Stimulated activated CD8-positive, alpha-beta memory T cell treated with anti-CD3 and anti-CD28 coated beads, Interleukin-15, amount 100 ng/mL, for 4 hours (primary cell): ENCODE measurements at regions not wholly inside any gene's neighbourhood (a gene's known extent, or its start where the extent isn't known, plus 50 kb on each side); places are given as distances from the start of the nearest gene placed in this dataset.
"Not testable (repeated sequence)": the region's sequence is repeated elsewhere in the genome, so short reads cannot be mapped to it uniquely, and the experiment has no call there.

Source experiments
- DNase-seq, 2 donors: peaks; one replicate each; pipeline ENCODE4 v3.0.0-alpha.2; 2020; ENCODE audit warnings: low read depth in 2 of 2

GRCh38 chr4:66178906-66179305, 508.6 kb upstream of the EPHA5 start:
- DNase-seq: no peak

- DNase-seq: no peak
Observed at GRCh38 chr4:66169341-66169740, 499.1 kb upstream of the EPHA5 start.

- no peak for DNase-seq
Observed at GRCh38 chr4:66164869-66165268, 494.6 kb upstream of the EPHA5 start.

GRCh38 chr4:66160606-66161005, 490.3 kb upstream of the EPHA5 start:
- DNase-seq: no peak

GRCh38 chr4:66157594-66157993, 487.3 kb upstream of the EPHA5 start:
- no peak for DNase-seq

- DNase-seq: no peak
Observed at GRCh38 chr4:66130042-66130441, 459.8 kb upstream of the EPHA5 start.

- DNase-seq: no peak
Observed at GRCh38 chr4:66123831-66124413, 453.6 kb upstream of the EPHA5 start.

GRCh38 chr4:66123190-66123589, 452.9 kb upstream of the EPHA5 start:
- DNase-seq: no peak

GRCh38 chr4:66115231-66115630, 444.9 kb upstream of the EPHA5 start:
- DNase-seq: not testable (repeated sequence)

- no peak for DNase-seq
Observed at GRCh38 chr4:66108898-66109297, 438.6 kb upstream of the EPHA5 start.

- DNase-seq: no peak
Observed at GRCh38 chr4:66097218-66097617, 426.9 kb upstream of the EPHA5 start.

- DNase-seq: no peak
Observed at GRCh38 chr4:66095065-66095464, 424.8 kb upstream of the EPHA5 start.

GRCh38 chr4:66094070-66094469, 423.8 kb upstream of the EPHA5 start:
- no peak for DNase-seq

- DNase-seq: no peak
Observed at GRCh38 chr4:66091786-66092185, 421.5 kb upstream of the EPHA5 start.

GRCh38 chr4:66073961-66074360, 403.7 kb upstream of the EPHA5 start:
- no peak for DNase-seq

- no peak for DNase-seq
Observed at GRCh38 chr4:66071911-66072310, 401.6 kb upstream of the EPHA5 start.

- no peak for DNase-seq
Observed at GRCh38 chr4:66062921-66063320, 392.6 kb upstream of the EPHA5 start.

- DNase-seq: no peak
Observed at GRCh38 chr4:66062044-66062443, 391.8 kb upstream of the EPHA5 start.

- no peak for DNase-seq
Observed at GRCh38 chr4:66059556-66059955, 389.3 kb upstream of the EPHA5 start.

GRCh38 chr4:66059136-66059535, 388.8 kb upstream of the EPHA5 start:
- no peak for DNase-seq

- DNase-seq: no peak
Observed at GRCh38 chr4:66055999-66056398, 385.7 kb upstream of the EPHA5 start.

- no peak for DNase-seq
Observed at GRCh38 chr4:66052426-66052825, 382.1 kb upstream of the EPHA5 start.

GRCh38 chr4:66048861-66049260, 378.6 kb upstream of the EPHA5 start:
- DNase-seq: no peak

GRCh38 chr4:66045913-66046312, 375.6 kb upstream of the EPHA5 start:
- no peak for DNase-seq
